GM12891 (cell line): ENCODE measurements at regions not wholly inside any gene's neighbourhood (a gene's known extent, or its start where the extent isn't known, plus 50 kb on each side); places are given as distances from the start of the nearest gene placed in this dataset.

Source experiments
- PAX5 ChIP-seq: IDR thresholded peaks from 2 replicates; pipeline ENCODE4 v1.6.1; 2011; ENCODE audit warnings: low read length, moderate library complexity, mild to moderate bottlenecking; ENCODE audit not compliant: insufficient read depth, severe bottlenecking
- POLR2A ChIP-seq: IDR thresholded peaks from 2 replicates; pipeline ENCODE4 v1.6.1; 2011; ENCODE audit warnings: low read depth, low read length, control low read depth
- POLR2AphosphoS5 ChIP-seq: IDR thresholded peaks from 2 replicates; pipeline ENCODE4 v1.6.1; 2011; ENCODE audit warnings: low read depth, low read length, control low read depth
- POU2F2 ChIP-seq: IDR thresholded peaks from 2 replicates; pipeline ENCODE4 v1.6.1; 2011; ENCODE audit warnings: low read depth, mild to moderate bottlenecking, control low read depth, low read length, moderate library complexity
- SPI1 ChIP-seq: IDR thresholded peaks from 2 replicates; pipeline ENCODE4 v1.6.1; 2011; ENCODE audit warnings: low read depth, low read length, control low read depth
- TAF1 ChIP-seq: IDR thresholded peaks from 2 replicates; pipeline ENCODE4 v1.6.1; 2011; ENCODE audit warnings: low read depth, low read length, control low read depth

GRCh38 chr2:200148366-200148765 is 158.1 kb upstream of the SPATS2L start:
- TF ChIP-seq POLR2A (no peak), PAX5 (no peak), SPI1 (no peak), POLR2AphosphoS5 (no peak), TAF1 (no peak), POU2F2 (no peak)
